HG03097 (cell line): ENCODE measurements at regions not wholly inside any gene's neighbourhood (a gene's known extent, or its start where the extent isn't known, plus 50 kb on each side); places are given as distances from the start of the nearest gene placed in this dataset.
"Not testable (repeated sequence)": the region's sequence is repeated elsewhere in the genome, so short reads cannot be mapped to it uniquely, and the experiment has no call there.

ENCODE experiments used
- ATAC-seq: cut with Tn5 transposase; IDR thresholded peaks from one replicate; pipeline ENCODE4 v1.9.1; 2021; ENCODE audit not compliant: unreplicated experiment, low FRiP score

GRCh38 chr3:72036899-72037298 lies 252.0 kb upstream of the PROK2 start:
- ATAC-seq: no peak

GRCh38 chr3:72035606-72036005 lies 250.7 kb upstream of the PROK2 start:
- ATAC-seq: no peak

- ATAC-seq: no peak
These were observed 250.0 kb upstream of the PROK2 start for GRCh38 chr3:72034986-72035385.

GRCh38 chr3:72033666-72034428 lies 248.9 kb upstream of the PROK2 start:
- no peak for ATAC-seq

GRCh38 chr3:72032441-72033135 lies 247.6 kb upstream of the PROK2 start:
- no peak for ATAC-seq

- no peak for ATAC-seq
These were observed 246.6 kb upstream of the PROK2 start for GRCh38 chr3:72031581-72031980.

- not testable (repeated sequence) for ATAC-seq
These were observed 245.3 kb upstream of the PROK2 start for GRCh38 chr3:72030296-72030695.

GRCh38 chr3:72028726-72029125 lies 243.8 kb upstream of the PROK2 start:
- ATAC-seq: not testable (repeated sequence)

GRCh38 chr3:72028307-72028706 lies 243.4 kb upstream of the PROK2 start:
- not testable (repeated sequence) for ATAC-seq

- not testable (repeated sequence) for ATAC-seq
These were observed 242.8 kb upstream of the PROK2 start for GRCh38 chr3:72027728-72028127.

- no peak for ATAC-seq
These were observed 237.1 kb upstream of the PROK2 start for GRCh38 chr3:72022027-72022426.

GRCh38 chr3:72021531-72021930 lies 236.6 kb upstream of the PROK2 start:
- no peak for ATAC-seq

GRCh38 chr3:72018343-72018984 lies 233.5 kb upstream of the PROK2 start:
- no peak for ATAC-seq

- no peak for ATAC-seq
These were observed 233.0 kb upstream of the PROK2 start for GRCh38 chr3:72017935-72018334.

- ATAC-seq: no peak
These were observed 232.4 kb upstream of the PROK2 start for GRCh38 chr3:72017311-72017710.

GRCh38 chr3:72015463-72015862 lies 230.5 kb upstream of the PROK2 start:
- ATAC-seq: no peak

- ATAC-seq: no peak
These were observed 228.1 kb upstream of the PROK2 start for GRCh38 chr3:72013084-72013483.

GRCh38 chr3:72012363-72012762 lies 227.4 kb upstream of the PROK2 start:
- ATAC-seq: no peak

- ATAC-seq: no peak
These were observed 226.5 kb upstream of the PROK2 start for GRCh38 chr3:72011485-72011884.

- no peak for ATAC-seq
These were observed 225.0 kb upstream of the PROK2 start for GRCh38 chr3:72009851-72010443.
